PC-9 (cell line): ENCODE measurements at regions not wholly inside any gene's neighbourhood (a gene's known extent, or its start where the extent isn't known, plus 50 kb on each side); places are given as distances from the start of the nearest gene placed in this dataset.

Experiments
- BruUV-seq: library from RNA; stranded (reverse); fragments of 400-500 nt; replicated peaks from 2 replicates; lab custom pipeline; 2021; lab: Mats Ljungman, UMichigan
- CTCF ChIA-PET: fragments of 300-600 bp; sonication (Branson Sonifier 250); formaldehyde crosslinking; loops from one replicate; lab custom pipeline; 2022; ENCODE audit warnings: antibody characterized with exemption; lab: Charles Lee
- POLR2A ChIA-PET: fragments of 300-600 bp; sonication (Branson Sonifier 250); formaldehyde crosslinking; loops from one replicate; lab custom pipeline; 2022; ENCODE audit warnings: antibody characterized with exemption; ENCODE audit not compliant: unreplicated experiment; lab: Charles Lee
- DNase-seq, 2 experiments: peaks; one replicate each; pipeline versions ENCODE4 v3.0.0 to v3.0.0-alpha.2; 2015 to 2022; ENCODE audit warnings: mixed read lengths in 1 of 2
- H2AFZ ChIP-seq: fragments of 200-600 bp; sonication (generic); 2 replicates; pipeline ENCODE4 v1.8.1; 2017; ENCODE audit warnings: antibody characterized with exemption
- H3F3A ChIP-seq: fragments of 200-600 bp; sonication (generic); 2 replicates; pipeline ENCODE4 v1.8.1; 2017; ENCODE audit warnings: antibody characterized with exemption, mild to moderate bottlenecking, low read depth; ENCODE audit not compliant: insufficient read depth
- H3K27ac ChIP-seq: fragments of 200-600 bp; sonication (generic); 2 replicates; pipeline ENCODE4 v1.6.1; 2016; ENCODE audit warnings: mixed run types
- H3K27me3 ChIP-seq: fragments of 200-600 bp; sonication (generic); 2 replicates; pipeline ENCODE4 v1.6.1; 2016; ENCODE audit warnings: low read depth, mixed run types; ENCODE audit not compliant: insufficient read depth
- H3K36me3 ChIP-seq: fragments of 200-600 bp; sonication (generic); 2 replicates; pipeline ENCODE4 v1.6.1; 2016; ENCODE audit warnings: low read depth, mixed run types
- H3K4me1 ChIP-seq: fragments of 200-600 bp; sonication (generic); replicated peaks from 2 replicates; pipeline ENCODE4 v1.6.1; 2016; ENCODE audit warnings: mixed run types; ENCODE audit not compliant: insufficient read depth
- H3K4me2 ChIP-seq: fragments of 200-600 bp; sonication (generic); 2 replicates; pipeline ENCODE4 v1.6.1; 2017; ENCODE audit warnings: mixed run types
- H3K4me3 ChIP-seq: fragments of 200-600 bp; sonication (generic); 2 replicates; pipeline ENCODE4 v1.6.1; 2016; ENCODE audit warnings: mixed run types
- H3K79me2 ChIP-seq: fragments of 200-600 bp; sonication (generic); 2 replicates; pipeline ENCODE4 v1.6.1; 2017; ENCODE audit warnings: low read depth, mixed run types
- H3K9me2 ChIP-seq: fragments of 200-600 bp; sonication (generic); 2 replicates; pipeline ENCODE4 v1.8.1; 2017; ENCODE audit warnings: mild to moderate bottlenecking; ENCODE audit not compliant: insufficient read depth
- H3K9me3 ChIP-seq: fragments of 200-600 bp; sonication (generic); 2 replicates; pipeline ENCODE4 v1.8.1; 2016; ENCODE audit warnings: low read depth; ENCODE audit not compliant: insufficient read depth
- H4K20me1 ChIP-seq: fragments of 200-600 bp; sonication (generic); 2 replicates; pipeline ENCODE4 v1.8.1; 2017; ENCODE audit not compliant: insufficient read depth
- EZH2 ChIP-seq: fragments of 200-600 bp; sonication (generic); IDR thresholded peaks from 2 replicates; pipeline ENCODE4 v1.8.0; 2017; ENCODE audit warnings: antibody characterized with exemption, low read depth
- intact Hi-C: fragments of 100-400 bp; cut with micrococcal nuclease; formaldehyde crosslinking; loops from one replicate; pipeline ENCODE4 v1.10.0; 2022; ENCODE audit not compliant: unreplicated experiment
- TF ChIP-seq, protein P1 (sequence below): fragments of 200-600 bp; sonication (generic); conservative IDR thresholded peaks from 2 replicates; pipeline ENCODE4 v1.6.1; 2017; ENCODE audit warnings: mixed run types, antibody characterized with exemption, mild to moderate bottlenecking, moderate library complexity

DNA sequence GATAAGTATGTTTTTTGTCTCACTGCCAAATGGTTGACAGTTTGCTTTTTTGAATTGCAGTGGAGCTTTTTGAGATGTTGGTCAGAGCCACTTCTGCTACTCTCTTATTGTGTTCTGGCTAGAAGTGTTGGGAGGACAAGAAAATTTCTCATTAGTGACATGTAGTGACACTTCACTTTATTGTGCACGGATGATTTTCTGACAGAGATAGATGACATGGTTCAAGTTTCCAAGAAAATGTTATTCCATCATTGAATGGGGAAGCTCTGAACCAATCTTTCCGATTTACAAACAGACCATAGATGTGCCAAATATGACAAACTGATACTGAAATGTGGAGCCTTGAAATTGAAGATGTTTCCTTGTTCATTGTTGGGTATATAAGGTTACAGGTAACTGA is 558.9 kb upstream of the WWC1 start:
- H3K9me3 ChIP-seq: no peaks in the 10 kb centered on the region
- BruUV-seq: no TSS peak
- no peaks in the 10 kb centered on the region for H4K20me1 ChIP-seq
- peaks cover 12% of the 10 kb centered on the region; the same call in 1 of the 2 replicates for H3K4me1 ChIP-seq
- peaks cover 7% of the 10 kb centered on the region; the same call in 1 of the 2 replicates for H3F3A ChIP-seq
- H3K27ac ChIP-seq: no peak overlapping the region
- TF ChIP-seq EZH2: no peak
- TF ChIP-seq, protein P1, sequence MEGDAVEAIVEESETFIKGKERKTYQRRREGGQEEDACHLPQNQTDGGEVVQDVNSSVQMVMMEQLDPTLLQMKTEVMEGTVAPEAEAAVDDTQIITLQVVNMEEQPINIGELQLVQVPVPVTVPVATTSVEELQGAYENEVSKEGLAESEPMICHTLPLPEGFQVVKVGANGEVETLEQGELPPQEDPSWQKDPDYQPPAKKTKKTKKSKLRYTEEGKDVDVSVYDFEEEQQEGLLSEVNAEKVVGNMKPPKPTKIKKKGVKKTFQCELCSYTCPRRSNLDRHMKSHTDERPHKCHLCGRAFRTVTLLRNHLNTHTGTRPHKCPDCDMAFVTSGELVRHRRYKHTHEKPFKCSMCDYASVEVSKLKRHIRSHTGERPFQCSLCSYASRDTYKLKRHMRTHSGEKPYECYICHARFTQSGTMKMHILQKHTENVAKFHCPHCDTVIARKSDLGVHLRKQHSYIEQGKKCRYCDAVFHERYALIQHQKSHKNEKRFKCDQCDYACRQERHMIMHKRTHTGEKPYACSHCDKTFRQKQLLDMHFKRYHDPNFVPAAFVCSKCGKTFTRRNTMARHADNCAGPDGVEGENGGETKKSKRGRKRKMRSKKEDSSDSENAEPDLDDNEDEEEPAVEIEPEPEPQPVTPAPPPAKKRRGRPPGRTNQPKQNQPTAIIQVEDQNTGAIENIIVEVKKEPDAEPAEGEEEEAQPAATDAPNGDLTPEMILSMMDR: no peak
- no peak for DNase-seq
- intact Hi-C loops: no loop called here
- no peaks in the 10 kb centered on the region; the same call in 1 of the 2 replicates for H3K9me2 ChIP-seq
- no peak overlapping the region for H2AFZ ChIP-seq
- CTCF ChIA-PET: no interaction called here
- H3K4me2 ChIP-seq: no peak overlapping the region
- H3K4me3 ChIP-seq: no peak overlapping the region
- POLR2A ChIA-PET: no interaction called here
- no peaks in the 10 kb centered on the region for H3K79me2 ChIP-seq
- no peaks in the 10 kb centered on the region for H3K27me3 ChIP-seq
- H3K36me3 ChIP-seq: no peaks in the 10 kb centered on the region

DNA sequence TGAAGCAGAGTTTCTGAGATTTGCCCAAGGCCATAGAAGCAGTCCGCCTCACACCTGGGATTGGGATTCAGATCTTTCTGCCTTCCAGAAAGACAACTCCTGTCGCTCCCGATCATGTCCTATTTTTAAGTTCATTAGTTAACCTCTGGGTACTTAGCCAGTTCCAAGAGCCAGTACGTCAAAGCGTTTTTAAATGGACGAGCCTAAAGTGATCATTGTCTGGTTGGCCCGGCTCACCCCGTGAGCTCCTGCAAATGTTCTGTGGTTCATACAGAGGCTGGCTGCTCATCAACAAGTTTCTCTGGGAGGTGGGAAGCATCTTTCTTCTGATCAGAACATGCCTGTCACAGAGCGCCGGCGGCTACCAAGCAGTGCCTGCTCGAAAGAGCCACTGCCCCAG is 554.5 kb upstream of the WWC1 start:
- POLR2A ChIA-PET: interaction anchor here (0.6 kb wide), 1 partner anchor 146 kb away, joined by 5 read pairs; no protein-coding TSS in a partner anchor
- Histone ChIP-seq H4K20me1 (no peaks in the 10 kb centered on the region), H3K4me1 (no peaks in the 10 kb centered on the region), H3K9me3 (no peaks in the 10 kb centered on the region; the same call in 1 of the 2 replicates), H2AFZ (no peak overlapping the region), H3F3A (no peaks in the 10 kb centered on the region), H3K79me2 (no peaks in the 10 kb centered on the region), H3K36me3 (no peaks in the 10 kb centered on the region), H3K27me3 (no peaks in the 10 kb centered on the region), H3K4me2 (no peak overlapping the region), H3K9me2 (no peaks in the 10 kb centered on the region; the same call in 1 of the 2 replicates), H3K27ac (no peak overlapping the region), H3K4me3 (no peak overlapping the region)
- CTCF ChIA-PET: no interaction called here
- no peak for DNase-seq
- TF ChIP-seq, protein P1: no peak
- TF ChIP-seq EZH2: no peak
- intact Hi-C loops: no loop called here
- BruUV-seq: no TSS peak

DNA sequence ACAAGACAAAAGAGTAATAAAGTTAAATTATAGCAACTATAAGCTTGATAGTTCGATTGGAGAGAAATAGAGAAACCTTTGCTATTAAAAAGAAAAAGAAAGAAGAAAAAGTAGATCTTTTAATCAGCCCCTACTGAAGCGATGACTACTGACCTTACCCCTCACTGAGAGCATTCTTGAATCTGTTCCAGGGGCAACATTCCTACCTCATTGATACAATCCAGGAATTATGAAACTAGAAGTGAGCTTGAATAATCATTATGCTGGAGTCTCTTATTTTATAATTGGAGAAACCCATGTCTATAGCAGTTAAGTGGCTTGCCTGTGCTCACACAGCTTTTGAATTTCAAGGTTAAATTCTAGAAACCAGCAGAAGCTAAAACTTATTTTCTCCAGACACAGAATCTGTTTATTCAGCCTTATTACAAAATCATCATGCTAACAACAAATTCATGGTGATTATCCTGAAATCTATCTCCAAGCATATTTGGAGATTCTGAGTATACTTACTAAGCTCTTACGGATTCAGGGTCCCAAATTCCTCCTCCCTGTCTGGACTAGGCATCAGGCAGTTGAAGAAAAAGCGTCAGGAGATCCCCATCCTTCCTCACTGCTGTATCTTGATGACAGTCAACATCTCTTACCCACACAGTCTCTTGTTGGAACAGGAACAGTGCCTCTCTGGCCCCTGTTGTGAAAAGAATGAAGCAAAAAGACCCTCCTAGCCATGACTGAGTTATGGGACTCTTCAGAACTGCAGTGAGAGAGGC is 547.6 kb upstream of the WWC1 start:
- Histone ChIP-seq H3K36me3 (no peaks in the 10 kb centered on the region), H3K27me3 (no peaks in the 10 kb centered on the region), H4K20me1 (no peaks in the 10 kb centered on the region), H2AFZ (peak overlapping the region; percentile 69), H3K27ac (peak overlapping the region; percentile 29), H3K9me3 (no peaks in the 10 kb centered on the region; the same call in 1 of the 2 replicates), H3K4me1 (peaks cover 17% of the 10 kb centered on the region), H3K4me2 (peak overlapping the region; percentile 38), H3K4me3 (no peak overlapping the region), H3K9me2 (0 out of 2 replicates have a peak, but pooled peaks cover 7% of the 10 kb centered on the region), H3K79me2 (no peaks in the 10 kb centered on the region), H3F3A (no peaks in the 10 kb centered on the region)
- intact Hi-C loops: no loop called here
- ChIA-PET CTCF (interaction anchor here (0.8 kb wide), 1 partner anchor 44 kb away, joined by 3 read pairs; no protein-coding TSS in a partner anchor), POLR2A (interaction anchor here (0.7 kb wide), 1 partner anchor 762 kb away, joined by 3 read pairs; no protein-coding TSS in a partner anchor)
- no TSS peak for BruUV-seq
- peak; percentile 15 to 81 for DNase-seq
- TF ChIP-seq EZH2: no peak
- TF ChIP-seq, protein P1: no peak
